HG03280 (cell line): ENCODE measurements at regions not wholly inside any gene's neighbourhood (a gene's known extent, or its start where the extent isn't known, plus 50 kb on each side); places are given as distances from the start of the nearest gene placed in this dataset.

ENCODE experiments used
- ATAC-seq: cut with Tn5 transposase; IDR thresholded peaks from one replicate; pipeline ENCODE4 v1.9.1; 2021; ENCODE audit warnings: mild to moderate bottlenecking, moderate library complexity; ENCODE audit not compliant: unreplicated experiment

DNA sequence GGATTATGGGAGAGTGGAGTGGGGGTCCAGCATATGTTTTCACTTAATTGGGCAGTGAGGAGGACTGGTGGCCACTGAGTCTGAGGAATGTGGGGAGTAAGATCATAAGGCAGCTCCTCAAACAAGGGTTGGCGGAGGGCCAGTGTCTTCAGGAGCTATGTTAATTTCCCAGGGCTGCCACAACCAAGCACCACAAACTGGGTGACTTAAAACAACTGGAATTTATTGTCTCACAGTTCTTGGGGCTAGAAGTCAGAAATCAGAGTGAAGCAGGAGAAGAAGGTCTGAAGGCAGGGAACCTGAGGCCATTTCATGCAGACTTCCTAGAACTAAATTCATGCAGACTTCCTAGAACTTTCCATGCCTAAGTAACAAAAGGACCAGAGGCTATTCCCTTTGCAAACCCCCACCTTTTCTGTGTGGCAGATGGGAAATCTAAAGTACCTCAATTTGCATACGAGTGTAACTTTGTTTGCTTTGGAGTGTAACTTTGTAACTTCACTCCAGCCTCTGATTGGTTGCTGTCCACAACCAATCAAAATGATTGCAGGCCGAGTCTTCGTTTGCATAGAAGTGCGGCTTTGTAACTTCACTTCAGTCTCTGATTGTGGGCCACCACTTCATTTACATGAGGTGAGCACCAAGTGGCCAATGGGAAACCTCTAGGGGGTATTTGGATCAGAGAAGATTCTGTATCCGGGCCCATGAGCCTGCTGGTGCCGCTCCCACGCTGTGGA is 50.5 kb upstream of the ZBED5 start:
- ATAC-seq: no peak
